GM23338 (cell line): ENCODE measurements at regions not wholly inside any gene's neighbourhood (a gene's known extent, or its start where the extent isn't known, plus 50 kb on each side); places are given as distances from the start of the nearest gene placed in this dataset.

ENCODE experiments used
- ATAC-seq: fragments of 200-7000 bp; cut with Tn5 transposase; 3 replicates; pipeline ENCODE4 v1.9.1; 2020
- DNase-seq: peaks from one replicate; pipeline ENCODE4 v3.0.0-alpha.2; 2015; ENCODE audit warnings: low spot score
- H2AFZ ChIP-seq: fragments of 200-600 bp; sonication (generic); 2 replicates; pipeline ENCODE4 v1.8.0; 2016; ENCODE audit warnings: antibody characterized with exemption, mild to moderate bottlenecking, moderate library complexity
- H3F3A ChIP-seq: fragments of 200-600 bp; sonication (generic); replicated peaks from 2 replicates; pipeline ENCODE4 v1.8.0; 2017; ENCODE audit warnings: antibody characterized with exemption, mixed run types, low read depth
- H3K27ac ChIP-seq: fragments of 200-600 bp; sonication (generic); 2 replicates; pipeline ENCODE4 v1.6.1; 2016; ENCODE audit warnings: low read depth
- H3K27me3 ChIP-seq: fragments of 200-600 bp; sonication (generic); 2 replicates; pipeline ENCODE4 v1.8.0; 2016; ENCODE audit warnings: mild to moderate bottlenecking, mixed run types, moderate library complexity; ENCODE audit not compliant: insufficient read depth
- H3K36me3 ChIP-seq: fragments of 200-600 bp; sonication (generic); 2 replicates; pipeline ENCODE4 v1.8.0; 2016; ENCODE audit warnings: mild to moderate bottlenecking; ENCODE audit not compliant: insufficient read depth
- H3K4me1 ChIP-seq: fragments of 200-600 bp; sonication (generic); 2 replicates; pipeline ENCODE4 v1.8.0; 2016; ENCODE audit warnings: mild to moderate bottlenecking, moderate library complexity; ENCODE audit not compliant: insufficient read depth
- H3K4me2 ChIP-seq: fragments of 200-600 bp; sonication (generic); 2 replicates; pipeline ENCODE4 v1.7.1; 2017; ENCODE audit warnings: mixed run types
- H3K4me3 ChIP-seq: fragments of 200-600 bp; sonication (generic); 2 replicates; pipeline ENCODE4 v1.6.1; 2016; ENCODE audit warnings: mixed run types
- H3K79me2 ChIP-seq: fragments of 200-600 bp; sonication (generic); replicated peaks from 2 replicates; pipeline ENCODE4 v1.8.0; 2017; ENCODE audit warnings: mild to moderate bottlenecking; ENCODE audit not compliant: insufficient read depth
- H3K9me2 ChIP-seq: fragments of 200-600 bp; sonication (generic); 2 replicates; pipeline ENCODE4 v1.8.0; 2017; ENCODE audit not compliant: insufficient read depth
- H4K20me1 ChIP-seq: fragments of 200-600 bp; sonication (generic); replicated peaks from 2 replicates; pipeline ENCODE4 v1.8.0; 2017; ENCODE audit warnings: mild to moderate bottlenecking; ENCODE audit not compliant: insufficient read depth
- H3K27ac Mint-ChIP-seq: 2 replicates; pipeline ENCODE4 v1.8.0; 2020; ENCODE audit warnings: inconsistent platforms, mild to moderate bottlenecking, moderate library complexity, mixed read lengths
- H3K27me3 Mint-ChIP-seq: 3 replicates; pipeline ENCODE4 v1.8.0; 2022; ENCODE audit warnings: low read depth, mild to moderate bottlenecking, moderate library complexity, mixed read lengths, inconsistent platforms; ENCODE audit not compliant: insufficient read depth, poor library complexity
- H3K36me3 Mint-ChIP-seq: 3 replicates; pipeline ENCODE4 v1.8.0; 2021; ENCODE audit warnings: low read depth, mild to moderate bottlenecking, inconsistent platforms, moderate library complexity, mixed read lengths
- H3K4me1 Mint-ChIP-seq: 3 replicates; pipeline ENCODE4 v1.8.0; 2020; ENCODE audit warnings: mild to moderate bottlenecking, inconsistent platforms, mixed read lengths
- H3K4me3 Mint-ChIP-seq: 3 replicates; pipeline ENCODE4 v1.8.0; 2021; ENCODE audit warnings: moderate library complexity, mild to moderate bottlenecking, inconsistent platforms, mixed read lengths
- H3K9me3 Mint-ChIP-seq: 3 replicates; pipeline ENCODE4 v1.8.0; 2020; ENCODE audit warnings: moderate library complexity, mild to moderate bottlenecking, inconsistent platforms, mixed read lengths
- CREB1 ChIP-seq: fragments of 250-450 bp; sonication (Bioruptor Pico); IDR thresholded peaks from 2 replicates; pipeline ENCODE4 v1.5.0; 2020; ENCODE audit warnings: low read depth, mild to moderate bottlenecking, moderate library complexity
- CTCF ChIP-seq, 2 experiments: fragments of 200-600 bp in 1 of 2; sonication (generic) in 1 of 2; conservative IDR thresholded peaks; 2 replicates each; pipeline versions ENCODE4 v1.5.1 to v1.6.1; 2016 to 2017; ENCODE audit warnings: antibody characterized with exemption in 2 of 2, low read depth in 2 of 2, mild to moderate bottlenecking in 2 of 2, moderate library complexity in 1 of 2
- ETS1 ChIP-seq: IDR thresholded peaks from 2 replicates; pipeline ENCODE4 v1.6.1; 2016; ENCODE audit warnings: antibody characterized with exemption
- EZH2 ChIP-seq: fragments of 200-600 bp; sonication (generic); IDR thresholded peaks from one replicate; pipeline ENCODE4 v1.8.0; 2017; ENCODE audit warnings: antibody characterized with exemption, mild to moderate bottlenecking, low read depth; ENCODE audit not compliant: unreplicated experiment
- JUNB ChIP-seq: IDR thresholded peaks from one replicate; pipeline ENCODE4 v1.6.1; 2016; ENCODE audit warnings: antibody characterized with exemption; ENCODE audit not compliant: unreplicated experiment
- NANOG ChIP-seq: IDR thresholded peaks from 2 replicates; pipeline ENCODE4 v1.6.1; 2016; ENCODE audit warnings: antibody characterized with exemption, borderline replicate concordance
- POLR2AphosphoS5 ChIP-seq: IDR thresholded peaks from 2 replicates; pipeline ENCODE4 v1.6.1; 2016; ENCODE audit warnings: antibody characterized with exemption, low read depth
- REST ChIP-seq: IDR thresholded peaks from one replicate; pipeline ENCODE4 v1.6.1; 2018; ENCODE audit warnings: antibody characterized with exemption; ENCODE audit not compliant: unreplicated experiment
- ZNF114 ChIP-seq: fragments of 250-450 bp; sonication (Bioruptor Pico); IDR thresholded peaks from 2 replicates; pipeline ENCODE4 v1.5.0; 2020; ENCODE audit warnings: mild to moderate bottlenecking, moderate library complexity
- ZNF331 ChIP-seq: fragments of 250-450 bp; sonication (Bioruptor Pico); IDR thresholded peaks from 2 replicates; pipeline ENCODE4 v1.5.0; 2020; ENCODE audit warnings: low read depth, mild to moderate bottlenecking, moderate library complexity

- no peak for TF ChIP-seq CTCF (conservative IDR thresholded peaks at IDR 0.05; ENCODE audit: low read depth in 2 of 2)
- TF ChIP-seq NANOG = no peak
- no peak for TF ChIP-seq JUNB
- no peak for TF ChIP-seq ZNF114
- no peak for TF ChIP-seq POLR2AphosphoS5
These were observed 604.2 kb upstream of the POM121L12 start (continued) for GRCh38 chr7:52431082-52431815.

GRCh38 chr7:52423251-52423650 is 612.2 kb upstream of the POM121L12 start:
- Mint-ChIP-seq H3K9me3 (no peaks in the 10 kb centered on the region; the same call in 2 of the 3 replicates), H3K27me3 (no peaks in the 10 kb centered on the region), H3K36me3 (no peaks in the 10 kb centered on the region), H3K27ac (no peak overlapping the region), H3K4me3 (no peak overlapping the region), H3K4me1 (no peaks in the 10 kb centered on the region)
- H3K4me1 ChIP-seq = no peaks in the 10 kb centered on the region
- H3K36me3 ChIP-seq = no peaks in the 10 kb centered on the region
- no peaks in the 10 kb centered on the region for H3F3A ChIP-seq
- ATAC-seq = no peak
- H3K79me2 ChIP-seq = no peaks in the 10 kb centered on the region
- no peaks in the 10 kb centered on the region for H3K9me2 ChIP-seq
- H3K4me2 ChIP-seq = no peak overlapping the region
- H3K27ac ChIP-seq = no peak overlapping the region
- H3K27me3 ChIP-seq = no peaks in the 10 kb centered on the region
- no peaks in the 10 kb centered on the region for H4K20me1 ChIP-seq
- no peak for DNase-seq
- no peak overlapping the region for H2AFZ ChIP-seq
- no peak overlapping the region for H3K4me3 ChIP-seq
- TF ChIP-seq EZH2 (no peak), REST (no peak), ETS1 (no peak), CREB1 (CRISPR knock-in tag) (no peak), ZNF114 (no peak), ZNF331 (no peak), CTCF (conservative IDR thresholded peaks at IDR 0.05; ENCODE audit: low read depth in 2 of 2) (no peak)
